AG04449 (cell line): ENCODE measurements at regions not wholly inside any gene's neighbourhood (a gene's known extent, or its start where the extent isn't known, plus 50 kb on each side); places are given as distances from the start of the nearest gene placed in this dataset.
A peak's percentile ranks its signal among the peaks of the same experiment; 100 is the strongest.

ENCODE experiments used
- CTCF ChIA-PET: fragments of 350-600 bp; formaldehyde crosslinking; extraction: SDS; loops from one replicate; lab custom pipeline; 2021; ENCODE audit warnings: antibody characterized with exemption; lab: Yijun Ruan, JAX
- POLR2A ChIA-PET: fragments of 400-600, 350-600 bp; formaldehyde crosslinking; extraction: SDS; loops from one replicate; lab custom pipeline; 2020; ENCODE audit warnings: antibody characterized with exemption, inconsistent platforms; lab: Yijun Ruan, JAX
- DNase-seq: peaks from one replicate; pipeline ENCODE4 v3.0.0-alpha.2; 2010; ENCODE audit warnings: low read depth, low spot score
- H3K4me3 ChIP-seq: 2 replicates; pipeline ENCODE4 v1.5.1; 2011; ENCODE audit warnings: low read depth, mild to moderate bottlenecking, control low read depth, low read length
- TF ChIP-seq, protein P1 (sequence below): IDR thresholded peaks from one replicate; pipeline ENCODE4 v1.5.1; 2011; ENCODE audit warnings: mild to moderate bottlenecking, moderate library complexity, low read length, control low read depth, inconsistent platforms; ENCODE audit not compliant: insufficient read depth; ENCODE audit errors: missing control alignments

DNA sequence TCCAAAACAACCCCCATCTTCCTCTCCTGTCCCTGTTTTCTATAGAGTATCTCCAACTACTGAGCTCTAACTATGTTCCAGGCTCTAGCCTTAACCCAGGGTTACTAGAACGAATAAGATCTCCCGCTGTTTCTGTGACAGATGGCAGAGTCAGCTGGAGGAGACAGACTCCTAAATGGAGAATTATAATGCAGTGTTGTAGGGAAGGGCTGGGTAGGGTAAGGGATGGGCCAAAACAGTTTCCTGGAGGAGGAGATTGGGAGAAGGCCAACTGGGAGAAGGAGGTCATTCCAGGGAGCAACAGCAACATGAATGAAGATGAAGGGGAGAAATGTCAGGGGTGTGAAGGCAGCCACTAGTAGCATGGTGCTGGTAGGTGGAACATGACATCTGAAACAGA is 73.4 kb upstream of the ANO4 start:
- POLR2A ChIA-PET: no interaction called here
- H3K4me3 ChIP-seq: no peak overlapping the region
- CTCF ChIA-PET: interaction anchor here (1.3 kb wide), 1 partner anchor 48 kb away, joined by 6 read pairs; no protein-coding TSS in a partner anchor
- DNase-seq: no peak
- TF ChIP-seq, protein P1, sequence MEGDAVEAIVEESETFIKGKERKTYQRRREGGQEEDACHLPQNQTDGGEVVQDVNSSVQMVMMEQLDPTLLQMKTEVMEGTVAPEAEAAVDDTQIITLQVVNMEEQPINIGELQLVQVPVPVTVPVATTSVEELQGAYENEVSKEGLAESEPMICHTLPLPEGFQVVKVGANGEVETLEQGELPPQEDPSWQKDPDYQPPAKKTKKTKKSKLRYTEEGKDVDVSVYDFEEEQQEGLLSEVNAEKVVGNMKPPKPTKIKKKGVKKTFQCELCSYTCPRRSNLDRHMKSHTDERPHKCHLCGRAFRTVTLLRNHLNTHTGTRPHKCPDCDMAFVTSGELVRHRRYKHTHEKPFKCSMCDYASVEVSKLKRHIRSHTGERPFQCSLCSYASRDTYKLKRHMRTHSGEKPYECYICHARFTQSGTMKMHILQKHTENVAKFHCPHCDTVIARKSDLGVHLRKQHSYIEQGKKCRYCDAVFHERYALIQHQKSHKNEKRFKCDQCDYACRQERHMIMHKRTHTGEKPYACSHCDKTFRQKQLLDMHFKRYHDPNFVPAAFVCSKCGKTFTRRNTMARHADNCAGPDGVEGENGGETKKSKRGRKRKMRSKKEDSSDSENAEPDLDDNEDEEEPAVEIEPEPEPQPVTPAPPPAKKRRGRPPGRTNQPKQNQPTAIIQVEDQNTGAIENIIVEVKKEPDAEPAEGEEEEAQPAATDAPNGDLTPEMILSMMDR: no peak

DNA sequence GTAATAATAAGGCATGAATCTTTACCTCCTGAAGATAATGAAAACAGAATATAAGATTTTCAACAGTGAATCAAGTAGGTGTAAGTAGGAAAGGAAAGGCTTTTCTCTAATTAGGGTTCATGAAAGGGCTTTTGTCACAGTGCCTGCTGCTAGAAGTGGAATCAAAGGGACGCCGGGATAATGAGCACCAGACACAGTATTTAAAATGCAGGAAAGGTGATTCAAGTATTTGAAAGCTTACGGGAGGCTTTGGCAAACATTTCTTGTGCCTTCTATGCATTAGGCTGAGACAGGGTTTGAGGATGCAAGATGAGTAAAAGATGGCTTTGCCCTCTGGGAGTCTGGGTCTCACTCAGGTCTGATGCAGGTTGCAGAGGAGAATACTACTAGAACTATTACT is 70.5 kb upstream of the ANO4 start:
- DNase-seq: no peak
- POLR2A ChIA-PET: no interaction called here
- TF ChIP-seq, protein P1: no peak
- no peak overlapping the region for H3K4me3 ChIP-seq
- CTCF ChIA-PET: no interaction called here

DNA sequence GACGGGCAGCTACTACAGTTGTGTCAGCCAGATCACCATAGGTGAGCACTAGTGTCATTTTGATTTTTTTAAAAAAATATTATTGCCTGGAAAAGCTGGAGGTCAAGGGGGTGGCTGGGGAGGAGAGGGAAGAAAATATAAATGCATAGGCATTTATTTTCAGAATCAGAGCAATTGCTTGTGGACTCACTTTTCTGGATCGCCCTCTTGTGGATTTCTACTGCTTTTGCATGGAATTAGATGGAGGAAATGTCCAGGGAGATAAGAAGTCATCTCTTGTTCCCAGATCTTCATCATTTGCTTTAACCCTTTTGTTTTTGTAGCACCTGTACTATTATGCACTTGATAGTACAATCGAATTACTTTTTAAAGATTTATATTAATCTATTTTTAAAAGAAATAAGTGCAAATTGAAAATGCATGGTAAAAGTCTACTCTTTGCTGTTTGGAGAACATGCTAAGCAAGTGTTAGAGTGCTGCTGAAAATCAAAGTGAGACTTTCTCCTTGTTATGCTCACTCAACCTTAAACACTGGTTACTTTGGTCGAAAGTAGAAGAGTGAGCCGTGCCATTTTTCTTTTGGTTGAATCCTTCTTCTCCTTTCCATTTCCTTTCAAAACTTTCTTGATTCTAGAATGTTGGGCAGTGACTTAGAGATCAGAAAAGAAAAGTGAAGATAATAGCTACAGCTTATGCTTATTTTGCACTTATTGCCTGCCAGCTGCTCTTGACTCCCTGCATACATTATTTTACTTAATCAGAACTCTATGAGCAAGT is 60.6 kb upstream of the ANO4 start:
- no peak overlapping the region for H3K4me3 ChIP-seq
- CTCF ChIA-PET: interaction anchor here (1.0 to 3.6 kb wide), 14 partner anchors 8 to 389 kb away, joined by 3 to 26 read pairs (median 4); no protein-coding TSS in a partner anchor
- TF ChIP-seq, protein P1: peak; percentile 49
- DNase-seq: no peak
- POLR2A ChIA-PET: no interaction called here

DNA sequence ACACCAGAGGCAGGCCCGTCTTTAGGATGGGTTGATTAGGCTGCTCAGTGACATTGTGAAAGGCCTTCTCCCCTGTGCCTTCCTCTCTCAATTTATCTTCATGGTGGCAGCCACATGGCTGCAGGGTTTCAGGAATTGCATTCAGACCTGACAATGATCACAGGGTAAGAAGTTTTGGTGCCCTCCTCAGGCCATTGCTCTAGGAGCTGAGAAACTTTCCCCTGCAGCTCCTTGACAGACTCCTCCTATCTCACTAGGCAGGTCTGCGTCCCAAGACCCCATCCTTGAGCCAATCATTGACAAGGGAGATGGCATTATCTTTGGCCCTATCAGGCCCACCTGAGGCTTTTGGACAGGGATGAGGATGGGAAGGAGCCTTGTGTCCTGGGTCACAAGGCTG is 57.4 kb upstream of the ANO4 start:
- TF ChIP-seq, protein P1: no peak
- ChIA-PET POLR2A (no interaction called here), CTCF (interaction anchor here (1.4 kb wide), 1 partner anchor 389 kb away, joined by 4 read pairs; no protein-coding TSS in a partner anchor)
- no peak overlapping the region for H3K4me3 ChIP-seq
- no peak for DNase-seq

DNA sequence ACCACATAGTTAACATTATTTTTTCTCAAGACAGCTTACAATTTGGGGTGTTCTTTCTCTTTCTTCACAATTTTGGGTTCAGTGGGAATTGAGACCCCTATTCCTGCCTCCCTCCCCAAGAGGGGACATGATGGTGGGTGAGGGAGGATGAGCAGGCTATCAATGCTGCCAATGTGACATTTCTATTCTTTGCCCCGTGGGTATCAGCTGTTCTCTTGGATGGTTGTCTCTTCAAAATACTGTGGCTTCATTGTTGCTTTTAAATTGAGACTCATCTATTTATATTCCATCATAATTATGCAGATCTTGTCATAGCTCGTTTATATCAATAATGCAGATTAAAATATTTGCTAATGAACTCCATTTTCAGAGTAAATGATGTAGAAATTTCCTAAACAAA is 56.5 kb upstream of the ANO4 start:
- H3K4me3 ChIP-seq: no peak overlapping the region
- CTCF ChIA-PET: interaction anchor here (1.2 to 1.4 kb wide), 2 partner anchors 66 to 390 kb away, joined by 3 to 4 read pairs; no protein-coding TSS in a partner anchor
- TF ChIP-seq, protein P1: no peak
- POLR2A ChIA-PET: no interaction called here
- no peak for DNase-seq

DNA sequence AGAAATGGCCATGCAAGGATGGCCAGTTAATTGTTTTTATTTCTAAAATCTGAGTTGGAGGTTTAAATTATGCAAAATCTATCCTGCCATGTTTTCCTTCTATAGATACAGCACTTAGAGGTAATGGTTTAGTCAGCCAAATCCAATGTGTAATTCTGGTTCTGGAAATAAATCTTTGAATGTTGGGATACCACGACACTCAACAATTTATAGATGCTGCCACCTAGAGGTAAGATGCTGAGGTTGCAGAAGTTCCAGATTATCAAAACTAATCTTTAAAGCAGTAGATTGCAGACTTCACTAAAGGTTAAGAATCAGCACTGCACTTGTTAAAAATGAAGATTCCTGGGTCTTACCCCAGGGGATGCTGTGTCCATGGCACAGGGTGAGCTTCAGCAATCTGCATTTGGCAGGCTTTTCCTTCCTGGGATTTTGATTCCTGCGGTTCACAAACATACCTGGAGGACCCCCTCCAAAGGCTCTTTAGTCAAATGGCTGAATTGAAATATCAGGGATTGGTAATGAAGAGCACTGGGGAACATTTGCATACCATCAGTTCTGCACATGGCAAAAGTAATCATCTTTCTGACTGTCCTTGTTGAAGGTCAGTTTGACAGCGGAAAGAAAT is 53.4 kb upstream of the ANO4 start:
- DNase-seq: no peak
- no peak overlapping the region for H3K4me3 ChIP-seq
- ChIA-PET CTCF (interaction anchor here (1.1 to 2.7 kb wide), 5 partner anchors 12 to 414 kb away, joined by 3 to 8 read pairs (median 3); no protein-coding TSS in a partner anchor), POLR2A (no interaction called here)
- TF ChIP-seq, protein P1: peak; percentile 30
